ENCODE measurements at regions not wholly inside any gene's neighbourhood (a gene's known extent, or its start where the extent isn't known, plus 50 kb on each side); places are given as distances from the start of the nearest gene placed in this dataset.
"Not testable (repeated sequence)": the region's sequence is repeated elsewhere in the genome, so short reads cannot be mapped to it uniquely, and the experiment has no call there.

DNA sequence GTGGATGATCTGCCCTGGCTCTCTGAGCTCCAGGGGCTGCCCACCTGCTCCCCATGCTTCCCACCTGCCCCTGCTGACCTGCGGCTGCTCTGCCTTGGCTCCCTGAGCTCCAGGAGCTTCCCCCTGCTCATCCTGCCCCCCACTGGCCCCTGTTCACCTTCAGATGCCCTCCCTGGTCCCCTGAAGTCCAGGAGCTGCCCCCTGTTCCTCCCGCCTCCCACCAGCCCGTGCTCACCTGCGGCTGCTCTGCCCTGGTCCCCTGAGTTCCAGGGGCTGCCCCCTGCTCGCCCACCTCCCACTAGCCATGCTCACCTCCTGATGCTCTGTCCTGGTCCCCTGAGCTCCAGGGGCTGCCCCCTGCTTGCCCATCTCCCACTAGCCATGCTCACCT lies 219.7 kb downstream of the TMEM121 start:
- H3K4me3 ChIP-seq (ENCODE audit: low read length) = no peak overlapping the region
- no peak for DNase-seq (ENCODE audit: low read depth)
- TF ChIP-seq, protein P1, sequence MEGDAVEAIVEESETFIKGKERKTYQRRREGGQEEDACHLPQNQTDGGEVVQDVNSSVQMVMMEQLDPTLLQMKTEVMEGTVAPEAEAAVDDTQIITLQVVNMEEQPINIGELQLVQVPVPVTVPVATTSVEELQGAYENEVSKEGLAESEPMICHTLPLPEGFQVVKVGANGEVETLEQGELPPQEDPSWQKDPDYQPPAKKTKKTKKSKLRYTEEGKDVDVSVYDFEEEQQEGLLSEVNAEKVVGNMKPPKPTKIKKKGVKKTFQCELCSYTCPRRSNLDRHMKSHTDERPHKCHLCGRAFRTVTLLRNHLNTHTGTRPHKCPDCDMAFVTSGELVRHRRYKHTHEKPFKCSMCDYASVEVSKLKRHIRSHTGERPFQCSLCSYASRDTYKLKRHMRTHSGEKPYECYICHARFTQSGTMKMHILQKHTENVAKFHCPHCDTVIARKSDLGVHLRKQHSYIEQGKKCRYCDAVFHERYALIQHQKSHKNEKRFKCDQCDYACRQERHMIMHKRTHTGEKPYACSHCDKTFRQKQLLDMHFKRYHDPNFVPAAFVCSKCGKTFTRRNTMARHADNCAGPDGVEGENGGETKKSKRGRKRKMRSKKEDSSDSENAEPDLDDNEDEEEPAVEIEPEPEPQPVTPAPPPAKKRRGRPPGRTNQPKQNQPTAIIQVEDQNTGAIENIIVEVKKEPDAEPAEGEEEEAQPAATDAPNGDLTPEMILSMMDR (conservative IDR thresholded peaks at IDR 0.05; ENCODE audit: low read depth, low read length) = no peak

DNA sequence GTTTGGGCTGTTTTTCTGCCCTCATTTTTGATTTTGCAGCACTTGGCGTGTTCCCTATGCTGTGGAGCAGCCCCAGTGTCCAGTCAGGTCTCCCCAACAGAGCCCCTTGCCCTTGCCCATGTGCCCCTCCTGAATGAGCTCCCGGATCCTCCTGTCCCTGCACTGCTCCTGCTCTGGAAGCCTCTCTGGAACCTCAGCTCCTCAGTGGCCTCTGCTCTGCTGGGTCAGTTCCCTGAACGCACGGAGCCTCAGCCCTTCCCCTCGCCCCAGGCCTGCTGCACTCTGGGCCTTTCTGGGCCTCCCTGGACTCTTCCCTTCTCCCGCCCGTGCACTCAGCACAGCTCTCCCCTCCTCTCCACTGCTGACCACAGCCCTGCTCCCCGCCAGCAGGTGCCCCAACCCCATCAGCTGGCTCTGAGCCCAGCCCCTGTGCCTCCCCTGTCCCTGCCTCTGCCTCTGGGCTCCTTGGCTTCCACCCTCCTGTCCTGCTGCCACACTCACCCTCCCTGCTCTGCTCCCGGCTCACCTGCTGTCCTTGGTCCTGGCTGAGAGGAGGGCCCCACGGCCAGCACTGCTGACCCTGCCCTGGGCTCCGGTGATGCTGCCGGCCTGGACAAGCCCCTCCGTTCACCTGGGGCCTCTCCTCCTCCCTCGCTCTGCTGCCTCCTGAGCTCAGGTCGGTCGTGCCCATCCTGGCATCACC lies 220.6 kb downstream of the TMEM121 start:
- DNase-seq (ENCODE audit: low read depth); H3K4me3 ChIP-seq (ENCODE audit: low read length): not testable (repeated sequence)

DNA sequence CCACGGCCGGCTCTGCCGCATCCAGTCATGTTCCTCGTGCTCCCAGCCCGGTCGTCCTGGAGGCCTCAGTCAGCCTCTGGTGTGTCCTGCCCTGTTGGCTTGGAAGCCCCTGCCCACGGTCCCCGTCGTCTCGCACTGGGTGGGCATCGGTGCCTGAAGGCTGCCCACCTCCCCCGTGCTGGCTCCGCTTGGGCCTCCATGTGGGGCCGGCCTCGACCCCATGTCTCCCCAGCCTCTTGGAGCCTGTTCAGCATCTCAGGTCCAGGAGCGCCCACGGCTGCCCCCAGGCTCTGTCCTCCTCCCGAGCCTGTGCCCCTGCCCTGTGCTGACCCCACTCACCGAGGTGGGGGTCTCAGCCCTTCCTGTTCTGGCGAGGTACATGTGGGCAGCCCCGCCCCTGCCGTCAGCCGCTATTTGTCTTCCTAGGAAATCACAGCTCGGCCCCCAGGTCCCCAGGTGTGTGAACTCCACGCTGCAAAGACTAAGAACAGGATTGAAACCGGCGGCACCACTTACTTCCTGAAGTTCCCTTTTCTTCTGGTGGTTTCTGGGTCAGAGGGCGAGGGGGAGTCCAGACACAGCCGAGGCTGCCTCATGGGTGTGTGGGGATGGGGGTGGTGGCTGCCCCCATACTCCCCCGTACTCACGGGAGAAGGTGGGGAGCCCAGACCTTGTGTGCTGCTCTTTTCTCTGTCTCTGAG lies 221.3 kb downstream of the TMEM121 start:
- not testable (repeated sequence) for H3K4me3 ChIP-seq (ENCODE audit: low read length); DNase-seq (ENCODE audit: low read depth)

DNA sequence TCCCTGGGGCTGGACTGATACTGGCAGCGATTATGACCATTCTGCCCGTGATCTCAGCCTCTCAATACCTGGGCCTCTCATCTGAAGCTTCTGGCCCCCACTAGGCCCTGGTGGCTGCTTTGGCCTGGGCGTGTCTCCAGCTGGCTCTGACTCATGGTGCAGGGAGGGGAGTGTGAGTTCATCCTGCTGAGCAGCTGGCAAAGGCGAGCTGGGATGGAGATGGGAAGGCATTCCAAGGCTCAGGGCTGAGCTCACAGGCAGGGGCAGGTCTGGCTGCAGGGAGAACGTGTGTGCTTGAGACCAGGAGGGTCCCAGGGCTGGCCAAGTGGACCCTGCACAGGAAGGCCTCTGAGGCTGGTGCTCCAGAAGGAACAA lies 221.8 kb downstream of the TMEM121 start:
- TF ChIP-seq, protein P1 (conservative IDR thresholded peaks at IDR 0.05; ENCODE audit: low read depth, low read length) = no peak
- no peak overlapping the region for H3K4me3 ChIP-seq (ENCODE audit: low read length)
- no peak for DNase-seq (ENCODE audit: low read depth)

DNA sequence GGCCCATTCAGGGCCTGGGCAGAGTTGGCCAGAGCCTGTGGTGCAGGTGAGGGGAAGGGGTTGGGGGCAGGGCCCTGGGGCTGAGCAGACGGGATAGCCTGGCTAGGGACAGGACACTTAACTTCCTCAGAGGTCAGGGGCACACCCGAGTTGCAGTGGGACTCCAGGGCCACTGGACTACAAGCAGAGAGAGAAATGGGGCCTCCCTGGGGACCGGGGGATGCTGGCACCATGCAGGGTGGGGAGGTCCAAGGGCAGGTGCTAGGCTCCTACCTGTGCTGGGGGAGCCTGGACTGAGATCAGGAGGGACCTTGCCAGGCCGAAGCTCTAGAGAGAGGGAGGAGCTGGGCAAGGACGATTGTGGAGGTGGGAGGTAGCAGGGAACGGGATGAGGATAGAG lies 222.3 kb downstream of the TMEM121 start:
- not testable (repeated sequence) for DNase-seq (ENCODE audit: low read depth); H3K4me3 ChIP-seq (ENCODE audit: low read length)

DNA sequence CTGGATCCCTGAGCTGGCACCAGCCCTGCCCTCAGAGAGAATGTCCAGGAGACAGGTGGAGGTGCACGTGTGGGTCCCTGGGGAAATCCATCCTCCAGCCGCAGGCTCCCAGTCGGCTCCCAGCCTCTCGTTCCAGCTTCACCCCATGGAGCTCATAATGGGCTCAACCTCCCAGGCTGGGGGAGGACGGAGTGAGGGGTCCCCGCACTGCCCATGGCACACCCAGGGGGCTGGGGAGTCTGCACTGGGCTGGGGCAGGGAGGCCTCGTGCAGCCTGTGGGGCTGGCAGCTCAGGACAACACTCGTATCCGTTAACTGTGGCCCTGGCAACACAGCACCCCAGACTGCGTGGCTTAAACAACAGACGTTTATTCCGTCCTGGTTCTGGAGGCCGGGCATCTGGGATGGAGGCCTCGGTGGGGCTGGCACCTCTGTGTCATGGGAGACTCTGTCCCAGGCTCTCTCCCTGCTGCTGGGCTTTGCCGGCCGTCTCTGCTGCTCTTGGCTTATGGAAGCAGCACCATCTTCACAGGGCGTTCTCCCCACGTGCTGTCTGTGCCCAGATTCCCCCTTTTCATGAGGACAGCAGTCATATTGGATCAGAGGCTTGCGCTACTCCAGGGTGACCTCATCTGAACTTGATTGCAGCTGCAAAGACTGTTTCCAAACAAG lies 223.6 kb downstream of the TMEM121 start:
- H3K4me3 ChIP-seq (ENCODE audit: low read length); DNase-seq (ENCODE audit: low read depth): not testable (repeated sequence)

DNA sequence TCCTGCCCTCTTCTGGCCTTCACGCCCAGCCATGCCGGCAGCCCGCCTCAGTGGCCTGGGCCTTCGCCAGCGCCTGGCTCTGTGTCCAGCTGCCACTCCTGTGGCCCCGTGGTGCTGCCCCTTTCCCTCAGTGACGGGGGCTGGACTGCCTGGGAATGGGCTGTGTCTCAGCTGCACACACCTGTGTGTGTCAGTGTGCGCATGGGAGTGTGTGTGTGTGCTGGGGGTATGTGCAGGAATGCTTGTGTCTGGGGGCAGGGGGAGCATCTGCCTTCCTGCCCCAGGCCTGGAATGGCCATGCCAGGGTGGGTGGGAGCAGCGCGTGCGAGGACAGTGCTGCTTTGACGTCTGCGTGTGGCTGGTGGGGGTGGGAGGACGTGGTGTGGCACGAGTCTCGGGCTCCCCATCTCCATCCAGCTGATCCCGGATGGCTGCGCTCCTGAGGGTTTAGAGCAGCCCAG lies 224.9 kb downstream of the TMEM121 start:
- not testable (repeated sequence) for H3K4me3 ChIP-seq (ENCODE audit: low read length); DNase-seq (ENCODE audit: low read depth)

DNA sequence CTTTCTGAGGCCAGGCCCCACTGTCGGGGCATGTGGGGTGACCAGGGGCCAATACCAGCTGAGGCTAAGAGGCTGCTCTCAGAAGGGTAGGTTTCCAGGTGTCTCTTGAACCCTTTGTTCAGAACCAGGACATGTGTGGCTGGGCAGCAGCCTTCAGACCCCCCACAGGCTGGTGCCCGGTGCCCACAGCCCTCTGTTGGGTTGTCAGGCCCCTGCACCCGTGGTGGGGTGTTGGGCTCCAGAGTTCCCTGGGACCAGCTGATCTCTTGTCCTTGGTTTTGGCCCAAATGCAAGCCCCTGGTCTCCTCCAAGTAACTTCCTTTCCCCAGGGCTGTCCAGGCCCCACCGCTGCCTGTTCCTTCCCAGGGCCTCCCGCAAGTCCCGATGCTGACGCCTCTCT lies 226.0 kb downstream of the TMEM121 start:
- DNase-seq (ENCODE audit: low read depth); H3K4me3 ChIP-seq (ENCODE audit: low read length): not testable (repeated sequence)

DNA sequence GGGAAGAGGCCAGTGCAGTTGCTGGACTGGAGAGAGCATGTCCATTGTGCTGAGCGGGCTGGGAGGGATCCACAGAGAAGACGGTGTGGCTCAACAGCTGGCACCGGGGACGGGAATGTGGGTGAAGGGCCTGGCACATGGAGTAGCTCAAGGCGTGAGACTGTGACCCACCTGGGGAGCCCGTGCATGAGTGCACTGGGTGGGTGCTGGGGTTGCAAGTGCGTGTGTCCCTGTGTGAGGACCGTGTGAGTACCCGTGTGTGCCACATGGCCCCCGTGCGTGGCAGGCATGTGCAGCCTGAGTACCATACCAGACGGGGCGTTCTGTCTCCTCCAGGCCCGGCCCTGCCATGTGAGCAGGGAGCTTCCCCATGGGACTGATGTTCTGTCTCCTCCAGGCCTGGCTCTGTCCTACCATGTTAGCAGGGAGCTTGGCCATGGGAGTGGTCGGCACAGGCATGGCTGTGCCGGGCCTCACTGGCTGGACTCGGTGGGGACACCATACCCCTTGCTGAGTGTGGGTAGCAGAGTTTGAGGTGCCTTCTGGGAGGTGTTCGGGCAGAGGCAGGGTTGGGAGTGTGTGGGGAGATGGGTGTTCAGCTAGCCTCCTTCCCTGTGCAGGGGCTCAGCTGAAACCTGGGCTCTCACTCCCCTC lies 234.4 kb downstream of the TMEM121 start:
- DNase-seq (ENCODE audit: low read depth) = no peak
- TF ChIP-seq, protein P1 (conservative IDR thresholded peaks at IDR 0.05; ENCODE audit: low read depth, low read length) = no peak
- H3K4me3 ChIP-seq (ENCODE audit: low read length) = no peak overlapping the region

DNA sequence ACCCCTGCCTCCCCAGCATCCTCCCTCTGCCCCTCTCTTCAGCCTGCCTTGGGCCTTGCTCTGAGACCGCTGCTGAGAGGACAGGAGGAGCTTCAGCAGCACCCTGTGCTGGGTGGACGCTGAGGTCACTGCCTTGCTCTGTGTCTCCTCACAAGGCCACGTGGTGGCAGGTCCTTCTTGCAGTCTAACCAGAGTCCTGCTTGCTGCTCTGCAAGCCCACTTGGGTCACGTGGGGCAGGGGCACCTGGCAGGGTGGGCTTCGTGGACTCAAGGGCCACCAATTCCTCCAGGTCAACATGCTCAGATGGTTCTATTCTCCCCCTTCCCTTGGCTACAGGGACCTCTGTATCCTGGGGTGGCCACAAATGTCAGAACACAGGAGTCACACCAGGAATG lies 235.0 kb downstream of the TMEM121 start:
- not testable (repeated sequence) for DNase-seq (ENCODE audit: low read depth); H3K4me3 ChIP-seq (ENCODE audit: low read length)
